ENCODE measurements at regions not wholly inside any gene's neighbourhood (a gene's known extent, or its start where the extent isn't known, plus 50 kb on each side); places are given as distances from the start of the nearest gene placed in this dataset.

GRCh38 chr10:88039496-88040200, 176.2 kb downstream of the PTEN start:
- no peak overlapping the region for H3K27ac ChIP-seq (ENCODE audit: control insufficient read depth, insufficient read depth)
- H3K4me2 ChIP-seq (ENCODE audit: control insufficient read depth, insufficient read depth) = no peak overlapping the region
- DNase-seq (ENCODE audit: low read depth, low spot score) (no peak), FAIRE-seq (no peak), ATAC-seq (no peak)
- 62% methylated on average over 6 of the region's 6 CpGs for WGBS (ENCODE audit: insufficient coverage, insufficient replicate concordance, low lambda C conversion rate, missing lambda C conversion rate)
- H3K9me3 ChIP-seq (replicated peaks; ENCODE audit: control insufficient read depth, insufficient read depth, low read length) = no peaks in the 10 kb centered on the region
- no peaks in the 10 kb centered on the region for H3K36me3 ChIP-seq (ENCODE audit: control insufficient read depth in 2 of 2, insufficient read depth in 2 of 2, low read length in 1 of 2)
- ChIA-PET SMC1A (ENCODE audit: uncharacterized antibody, unreplicated experiment) (interaction anchor here (0.9 to 1.0 kb wide), 2 partner anchors 13 to 21 kb away, joined by 3 to 4 read pairs; no protein-coding TSS in a partner anchor), POLR2A (interaction anchor here (0.7 kb wide), 3 partner anchors 12 to 613 kb away, joined by 3 to 5 read pairs (median 4); no protein-coding TSS in a partner anchor), CTCF (no interaction called here), RAD21 (ENCODE audit: unreplicated experiment) (interaction anchor here (1.2 kb wide), 1 partner anchor 52 kb away, joined by 3 read pairs; no protein-coding TSS in a partner anchor)
- in situ Hi-C loops (cut with MboI) (no loop called here), intact Hi-C loops (cut with micrococcal nuclease; ENCODE audit: unreplicated experiment) (no loop called here)
- no peak for TF ChIP-seq REST (IDR thresholded peaks at IDR 0.05; ENCODE audit: low read depth, low read length)
- no peak for TF ChIP-seq RFX5 (IDR thresholded peaks at IDR 0.05; ENCODE audit: low read depth, low read length)
- no peak for TF ChIP-seq BCL3 (IDR thresholded peaks at IDR 0.05; ENCODE audit: borderline replicate concordance, insufficient read depth, low read depth, low read length, poor library complexity, severe bottlenecking)
- TF ChIP-seq RAD51 (IDR thresholded peaks at IDR 0.05) = no peak
- TF ChIP-seq ZNF622 (IDR thresholded peaks at IDR 0.05) = no peak
- TF ChIP-seq TCF7 (IDR thresholded peaks at IDR 0.05; ENCODE audit: borderline replicate concordance) = no peak
- no peak for TF ChIP-seq CBFB (IDR thresholded peaks at IDR 0.05; ENCODE audit: low read depth)
- no peak for TF ChIP-seq MLLT1 (IDR thresholded peaks at IDR 0.05)
- no peak for TF ChIP-seq EED (IDR thresholded peaks at IDR 0.05; ENCODE audit: low read depth)
- no peak for TF ChIP-seq HCFC1 (IDR thresholded peaks at IDR 0.05; ENCODE audit: low read length)
- no peak for TF ChIP-seq PAX5 (IDR thresholded peaks at IDR 0.05; ENCODE audit: borderline replicate concordance, low read depth, low read length)
- no peak for TF ChIP-seq MTA3 (IDR thresholded peaks at IDR 0.05; ENCODE audit: borderline replicate concordance, low read length)
- TF ChIP-seq YY1 (IDR thresholded peaks at IDR 0.05; ENCODE audit: low read depth, low read length) = no peak
- no peaks in the 10 kb centered on the region for H3K79me2 ChIP-seq (ENCODE audit: control insufficient read depth, insufficient read depth, low read length)
- no peaks in the 10 kb centered on the region for H4K20me1 ChIP-seq (ENCODE audit: control insufficient read depth, insufficient read depth)
- no peaks in the 10 kb centered on the region for H3K27me3 ChIP-seq (replicated peaks in 1 of 2; ENCODE audit: control insufficient read depth in 2 of 2, insufficient read depth in 2 of 2, low read length in 1 of 2)
- H3K4me1 ChIP-seq (ENCODE audit: control insufficient read depth, insufficient read depth, low read length) = no peaks in the 10 kb centered on the region
- no peak overlapping the region for H3K4me3 ChIP-seq
- no peak overlapping the region for H3K9ac ChIP-seq (ENCODE audit: control insufficient read depth, insufficient read depth, low read length)
- H2AFZ ChIP-seq (ENCODE audit: control insufficient read depth, low read depth, low read length) = no peak overlapping the region
- BruUV-seq (replicated peaks) = no TSS peak

All from GM12878 (cell line).